ENCODE measurements at regions not wholly inside any gene's neighbourhood (a gene's known extent, or its start where the extent isn't known, plus 50 kb on each side); places are given as distances from the start of the nearest gene placed in this dataset.

DNA sequence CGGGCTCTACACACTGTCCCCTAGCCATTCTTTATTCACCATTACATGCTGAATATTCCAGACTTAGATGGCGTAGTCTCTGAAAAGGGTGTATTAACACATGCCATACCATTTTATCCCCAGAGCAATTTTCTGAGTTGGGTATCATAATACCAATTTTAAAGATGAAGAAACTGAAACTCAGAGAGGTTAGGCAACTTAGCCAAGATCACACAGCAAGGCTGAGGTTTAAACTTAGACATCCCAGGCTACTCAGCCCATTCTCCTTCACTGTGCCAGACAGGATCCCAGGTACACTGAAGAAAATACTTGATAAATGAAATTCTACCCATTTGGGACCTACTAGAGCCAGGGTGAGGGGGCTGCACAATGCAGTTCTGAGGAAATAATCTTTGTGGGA lies 67.4 kb upstream of the ARHGAP36 start:
- TF ChIP-seq, protein P1, sequence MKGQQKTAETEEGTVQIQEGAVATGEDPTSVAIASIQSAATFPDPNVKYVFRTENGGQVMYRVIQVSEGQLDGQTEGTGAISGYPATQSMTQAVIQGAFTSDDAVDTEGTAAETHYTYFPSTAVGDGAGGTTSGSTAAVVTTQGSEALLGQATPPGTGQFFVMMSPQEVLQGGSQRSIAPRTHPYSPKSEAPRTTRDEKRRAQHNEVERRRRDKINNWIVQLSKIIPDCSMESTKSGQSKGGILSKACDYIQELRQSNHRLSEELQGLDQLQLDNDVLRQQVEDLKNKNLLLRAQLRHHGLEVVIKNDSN (IDR thresholded peaks at IDR 0.05), result no peak
- TF ChIP-seq CEBPB (IDR thresholded peaks at IDR 0.05) (no peak), CREB1 (IDR thresholded peaks at IDR 0.05; ENCODE audit: low read depth) (no peak), RAD21 (IDR thresholded peaks at IDR 0.05; ENCODE audit: low read depth) (no peak), TCF12 (IDR thresholded peaks at IDR 0.05; ENCODE audit: low read depth) (no peak), TEAD4 (IDR thresholded peaks at IDR 0.05) (no peak), FOXM1 (IDR thresholded peaks at IDR 0.05; ENCODE audit: borderline replicate concordance, low read depth) (no peak)
- TF ChIP-seq, protein P2, sequence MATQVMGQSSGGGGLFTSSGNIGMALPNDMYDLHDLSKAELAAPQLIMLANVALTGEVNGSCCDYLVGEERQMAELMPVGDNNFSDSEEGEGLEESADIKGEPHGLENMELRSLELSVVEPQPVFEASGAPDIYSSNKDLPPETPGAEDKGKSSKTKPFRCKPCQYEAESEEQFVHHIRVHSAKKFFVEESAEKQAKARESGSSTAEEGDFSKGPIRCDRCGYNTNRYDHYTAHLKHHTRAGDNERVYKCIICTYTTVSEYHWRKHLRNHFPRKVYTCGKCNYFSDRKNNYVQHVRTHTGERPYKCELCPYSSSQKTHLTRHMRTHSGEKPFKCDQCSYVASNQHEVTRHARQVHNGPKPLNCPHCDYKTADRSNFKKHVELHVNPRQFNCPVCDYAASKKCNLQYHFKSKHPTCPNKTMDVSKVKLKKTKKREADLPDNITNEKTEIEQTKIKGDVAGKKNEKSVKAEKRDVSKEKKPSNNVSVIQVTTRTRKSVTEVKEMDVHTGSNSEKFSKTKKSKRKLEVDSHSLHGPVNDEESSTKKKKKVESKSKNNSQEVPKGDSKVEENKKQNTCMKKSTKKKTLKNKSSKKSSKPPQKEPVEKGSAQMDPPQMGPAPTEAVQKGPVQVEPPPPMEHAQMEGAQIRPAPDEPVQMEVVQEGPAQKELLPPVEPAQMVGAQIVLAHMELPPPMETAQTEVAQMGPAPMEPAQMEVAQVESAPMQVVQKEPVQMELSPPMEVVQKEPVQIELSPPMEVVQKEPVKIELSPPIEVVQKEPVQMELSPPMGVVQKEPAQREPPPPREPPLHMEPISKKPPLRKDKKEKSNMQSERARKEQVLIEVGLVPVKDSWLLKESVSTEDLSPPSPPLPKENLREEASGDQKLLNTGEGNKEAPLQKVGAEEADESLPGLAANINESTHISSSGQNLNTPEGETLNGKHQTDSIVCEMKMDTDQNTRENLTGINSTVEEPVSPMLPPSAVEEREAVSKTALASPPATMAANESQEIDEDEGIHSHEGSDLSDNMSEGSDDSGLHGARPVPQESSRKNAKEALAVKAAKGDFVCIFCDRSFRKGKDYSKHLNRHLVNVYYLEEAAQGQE (IDR thresholded peaks at IDR 0.05; ENCODE audit: low read depth), result no peak

DNA sequence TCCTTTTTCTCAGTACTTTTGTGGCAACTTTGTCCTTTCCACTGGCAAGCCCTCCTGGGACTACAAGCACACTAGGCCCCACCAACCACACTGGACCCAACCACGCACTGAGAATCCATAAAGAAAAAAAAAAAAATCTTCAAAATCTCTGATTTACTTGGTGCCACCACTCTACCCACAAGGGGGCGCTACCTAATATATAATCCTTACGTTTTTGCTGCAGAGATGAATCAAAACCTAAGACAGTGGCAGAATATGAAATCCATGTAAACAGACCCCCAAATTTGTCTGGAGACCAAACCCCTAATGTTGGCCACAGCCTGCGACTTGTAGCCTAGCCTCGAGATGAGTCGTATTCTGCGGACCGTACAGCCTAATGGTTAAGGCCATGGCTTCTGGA lies 63.5 kb upstream of the ARHGAP36 start:
- TF ChIP-seq RAD21 (IDR thresholded peaks at IDR 0.05; ENCODE audit: low read depth) (peak; percentile 36), TCF12 (IDR thresholded peaks at IDR 0.05; ENCODE audit: low read depth) (no peak)

DNA sequence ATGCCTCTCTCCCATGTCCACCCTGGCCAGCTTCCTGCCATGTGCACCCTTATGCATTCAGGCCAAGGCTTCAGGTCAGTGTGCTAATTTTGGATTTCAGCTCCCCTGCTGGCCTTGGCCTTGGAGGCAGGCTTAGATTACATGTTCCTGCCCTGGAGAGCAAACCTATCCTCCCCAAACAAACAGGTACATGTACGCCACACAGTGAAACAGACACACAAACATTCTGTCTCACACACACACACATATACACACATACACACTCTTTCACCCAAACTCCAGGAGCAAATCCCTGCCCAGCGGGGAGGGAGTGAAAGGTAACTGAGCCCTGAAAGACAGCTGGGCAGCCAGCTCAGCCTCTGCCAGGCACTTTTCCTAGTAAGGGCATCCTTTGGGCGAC lies 62.7 kb upstream of the ARHGAP36 start:
- TF ChIP-seq, protein P3, sequence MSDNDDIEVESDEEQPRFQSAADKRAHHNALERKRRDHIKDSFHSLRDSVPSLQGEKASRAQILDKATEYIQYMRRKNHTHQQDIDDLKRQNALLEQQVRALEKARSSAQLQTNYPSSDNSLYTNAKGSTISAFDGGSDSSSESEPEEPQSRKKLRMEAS (IDR thresholded peaks at IDR 0.05), result no peak
- TF ChIP-seq TAF1 (IDR thresholded peaks at IDR 0.05; ENCODE audit: low read depth) (no peak), RAD21 (IDR thresholded peaks at IDR 0.05; ENCODE audit: low read depth) (no peak), CEBPB (IDR thresholded peaks at IDR 0.05) (no peak), CREB1 (IDR thresholded peaks at IDR 0.05; ENCODE audit: low read depth) (no peak), EP300 (IDR thresholded peaks at IDR 0.05; ENCODE audit: borderline replicate concordance) (no peak), FOXM1 (IDR thresholded peaks at IDR 0.05; ENCODE audit: borderline replicate concordance, low read depth) (no peak), YY1 (IDR thresholded peaks at IDR 0.05; ENCODE audit: low read depth) (no peak), TCF12 (IDR thresholded peaks at IDR 0.05; ENCODE audit: low read depth) (no peak), EGR1 (IDR thresholded peaks at IDR 0.05) (no peak), ZBTB7A (IDR thresholded peaks at IDR 0.05; ENCODE audit: low read depth) (no peak), NFIC (IDR thresholded peaks at IDR 0.05) (no peak)
- TF ChIP-seq, protein P1 (IDR thresholded peaks at IDR 0.05), result no peak
- TF ChIP-seq, protein P2 (IDR thresholded peaks at IDR 0.05; ENCODE audit: low read depth), result no peak

DNA sequence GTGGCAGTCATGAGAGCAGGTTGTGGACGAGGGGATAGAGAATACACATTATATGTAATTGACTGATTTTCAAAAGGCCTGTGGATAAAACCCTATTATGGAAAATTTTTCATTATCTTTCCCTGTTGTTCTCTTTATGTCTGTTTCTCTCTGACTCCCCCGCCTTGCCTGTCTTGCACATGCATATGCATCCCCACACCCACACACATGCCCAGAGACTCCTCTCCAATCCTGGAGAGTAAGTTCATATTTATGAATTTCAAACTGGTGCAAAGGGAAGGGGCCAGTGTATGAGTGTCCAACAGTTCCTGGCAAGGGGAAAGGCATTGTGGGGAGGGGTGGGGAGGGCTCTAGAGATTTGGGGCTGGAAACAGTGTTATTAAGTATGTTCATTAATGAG lies 60.8 kb upstream of the ARHGAP36 start:
- TF ChIP-seq TAF1 (IDR thresholded peaks at IDR 0.05; ENCODE audit: low read depth), result no peak
- TF ChIP-seq, protein P1 (IDR thresholded peaks at IDR 0.05), result no peak
- TF ChIP-seq, protein P3 (IDR thresholded peaks at IDR 0.05), result no peak
- TF ChIP-seq ZBTB7A (IDR thresholded peaks at IDR 0.05; ENCODE audit: low read depth), result no peak
- TF ChIP-seq TCF12 (IDR thresholded peaks at IDR 0.05; ENCODE audit: low read depth), result no peak
- no peak for TF ChIP-seq EGR1 (IDR thresholded peaks at IDR 0.05)
- TF ChIP-seq FOXM1 (IDR thresholded peaks at IDR 0.05; ENCODE audit: borderline replicate concordance, low read depth), result no peak
- TF ChIP-seq NFIC (IDR thresholded peaks at IDR 0.05), result no peak
- no peak for TF ChIP-seq CREB1 (IDR thresholded peaks at IDR 0.05; ENCODE audit: low read depth)
- TF ChIP-seq TEAD4 (IDR thresholded peaks at IDR 0.05), result no peak
- no peak for TF ChIP-seq YY1 (IDR thresholded peaks at IDR 0.05; ENCODE audit: low read depth)
- TF ChIP-seq, protein P2 (IDR thresholded peaks at IDR 0.05; ENCODE audit: low read depth), result no peak
